ENCODE measurements at regions not wholly inside any gene's neighbourhood (a gene's known extent, or its start where the extent isn't known, plus 50 kb on each side); places are given as distances from the start of the nearest gene placed in this dataset.

DNA sequence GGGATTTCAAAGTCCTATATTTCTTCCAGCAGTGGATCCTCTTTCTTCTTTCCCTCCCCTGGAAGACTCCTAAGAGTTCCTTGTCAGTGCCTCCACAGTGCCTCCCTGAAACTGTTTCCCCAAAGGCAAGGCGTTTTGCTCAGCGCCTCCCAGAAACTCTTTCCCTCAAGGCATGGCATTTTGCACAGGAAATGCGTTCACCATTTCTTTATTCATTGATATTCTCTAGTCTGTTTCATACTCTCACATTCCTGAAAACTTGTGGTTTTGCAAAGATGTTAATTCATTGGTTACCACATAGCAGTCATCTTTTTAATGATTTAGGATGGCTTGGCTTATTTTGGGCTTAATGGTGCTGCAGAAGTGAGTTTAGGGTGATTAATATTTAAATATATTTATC, 177.3 kb upstream of the SLC10A2 start:
- DNase-seq (ENCODE audit: low spot score): no peak

DNA sequence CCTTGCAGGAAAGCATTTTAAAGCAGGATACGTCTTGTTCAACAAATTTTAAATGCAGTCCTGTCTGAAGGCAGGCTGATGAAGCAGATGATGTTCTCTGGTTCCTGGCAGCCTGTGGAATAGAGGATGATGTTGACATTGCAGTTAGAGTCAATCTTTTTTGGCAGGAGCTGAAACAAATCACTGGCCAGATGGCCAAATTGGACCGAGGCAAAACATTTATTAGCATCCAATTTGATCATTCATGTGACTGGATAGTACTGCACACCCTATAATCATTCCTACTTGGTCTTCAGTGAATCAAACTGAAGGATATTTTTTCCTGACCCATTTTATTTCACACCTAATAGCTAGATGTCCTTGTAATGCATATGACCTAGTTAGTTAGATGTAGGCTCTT, 172.2 kb upstream of the SLC10A2 start:
- no peak for DNase-seq (ENCODE audit: low spot score)

DNA sequence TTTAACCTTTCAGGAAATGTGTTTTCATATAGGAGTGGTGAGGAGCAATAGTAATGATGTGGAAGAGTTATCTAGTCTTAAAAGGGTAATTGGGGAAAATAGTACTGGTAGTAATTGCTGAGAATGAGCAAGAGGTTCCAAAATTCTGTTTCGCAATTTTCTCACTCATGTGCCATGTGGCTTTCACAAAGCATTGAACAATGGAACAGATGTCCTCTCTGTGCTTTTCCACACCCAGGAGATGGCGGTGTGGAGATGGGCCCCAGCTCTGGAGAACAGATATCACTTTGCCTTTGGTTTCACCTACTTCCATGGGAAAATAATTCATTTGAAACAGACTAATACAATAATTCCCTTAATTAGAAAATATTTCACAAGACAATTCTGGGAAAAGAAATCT, 170.0 kb upstream of the SLC10A2 start:
- no peak for DNase-seq (ENCODE audit: low spot score)

DNA sequence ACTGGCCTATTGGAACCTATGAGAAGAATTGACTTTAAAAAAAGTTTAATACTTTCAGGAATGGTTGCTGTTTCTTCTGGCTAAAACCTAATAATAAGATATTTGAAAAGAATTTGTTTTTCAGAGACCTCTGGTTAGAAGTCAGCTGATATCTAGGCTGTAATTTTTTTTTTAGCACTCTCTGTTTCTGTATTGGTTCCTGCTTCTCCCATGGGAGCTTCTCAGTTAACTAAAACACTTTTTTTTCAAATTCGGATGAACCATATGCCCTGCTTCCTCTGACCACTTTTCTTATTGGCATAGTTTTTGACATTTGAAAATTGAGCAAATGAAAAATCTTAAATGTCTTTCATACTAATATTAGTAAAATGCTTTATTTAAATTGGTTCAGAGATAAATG, 163.5 kb upstream of the SLC10A2 start:
- DNase-seq (ENCODE audit: low spot score): no peak

DNA sequence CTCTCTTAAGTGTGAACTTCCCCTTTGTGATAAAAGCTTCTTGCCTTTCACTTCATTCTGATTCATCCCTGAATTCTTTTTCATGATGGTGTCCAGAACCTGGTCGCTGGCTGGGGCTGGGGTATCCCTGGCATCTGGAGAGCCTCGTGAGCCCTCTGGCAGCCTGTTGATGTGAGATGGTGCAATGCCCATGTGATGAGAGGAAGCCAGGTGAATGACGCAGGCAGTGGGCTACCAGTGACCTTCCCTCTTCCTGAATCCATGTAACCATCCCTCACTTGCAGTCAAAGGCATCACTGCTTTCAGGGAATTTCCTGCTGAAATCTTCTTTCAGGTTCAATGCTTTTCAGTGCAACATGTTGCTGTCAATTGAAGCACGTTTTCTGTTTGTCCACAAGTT, 158.6 kb upstream of the SLC10A2 start:
- DNase-seq (ENCODE audit: low spot score): no peak

DNA sequence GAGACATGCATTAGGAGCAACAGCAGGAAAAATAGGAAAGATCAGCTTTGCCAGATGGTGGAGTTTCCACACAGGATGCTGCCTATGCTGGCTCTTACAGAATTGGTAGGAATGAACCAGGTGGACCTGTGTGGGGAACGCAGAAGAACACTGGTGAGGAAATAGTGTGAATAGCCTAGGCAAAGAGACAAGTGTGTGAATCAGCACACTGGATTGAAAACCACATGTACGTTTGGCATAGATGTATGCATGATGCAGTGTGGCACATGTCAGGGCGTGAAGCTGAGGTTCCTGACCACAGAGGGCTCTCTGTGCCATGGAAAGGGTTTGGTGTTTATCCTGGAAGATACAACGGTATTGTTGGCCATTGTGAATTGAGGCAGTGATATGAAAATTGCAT, 156.5 kb upstream of the SLC10A2 start:
- no peak for DNase-seq (ENCODE audit: low spot score)

DNA sequence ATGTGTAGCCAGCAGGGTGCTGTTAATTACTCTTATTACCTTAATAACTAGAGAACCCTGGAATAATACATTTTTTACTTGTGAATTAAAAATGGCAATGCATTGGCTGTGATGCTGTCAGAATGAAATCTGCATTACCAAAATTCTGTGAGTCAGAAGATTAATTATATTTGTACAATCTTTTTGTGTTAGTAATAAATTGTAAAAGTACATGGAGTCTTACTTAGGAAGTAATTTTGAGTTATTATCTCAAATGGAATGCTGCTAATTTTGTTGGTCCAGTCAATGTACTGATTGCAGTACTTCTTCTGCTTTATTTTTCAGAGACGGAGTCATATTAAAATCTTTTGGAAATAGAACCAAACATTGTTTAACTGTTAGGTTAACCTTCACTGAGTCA, 152.0 kb upstream of the SLC10A2 start:
- DNase-seq (ENCODE audit: low spot score): no peak

DNA sequence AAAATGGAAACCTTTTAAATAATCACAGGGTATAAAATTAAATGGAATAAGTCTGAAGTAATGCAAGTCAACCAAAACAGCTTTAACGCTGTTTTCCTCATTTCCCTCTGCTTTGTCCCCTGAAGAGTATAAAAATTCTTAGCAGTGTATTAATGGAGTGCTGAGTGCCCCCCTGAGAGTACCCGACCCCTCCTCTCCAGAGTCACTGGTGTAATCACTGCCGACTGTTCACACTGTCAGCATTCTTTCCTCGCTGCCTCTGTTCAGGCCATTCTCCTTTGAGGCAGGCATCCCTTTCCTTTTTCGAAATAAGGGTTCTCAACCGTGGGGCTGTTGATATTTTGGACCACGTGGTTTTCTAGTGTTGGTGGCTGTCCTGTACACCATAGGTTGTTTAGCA, 146.9 kb upstream of the SLC10A2 start:
- no peak for DNase-seq (ENCODE audit: low spot score)

DNA sequence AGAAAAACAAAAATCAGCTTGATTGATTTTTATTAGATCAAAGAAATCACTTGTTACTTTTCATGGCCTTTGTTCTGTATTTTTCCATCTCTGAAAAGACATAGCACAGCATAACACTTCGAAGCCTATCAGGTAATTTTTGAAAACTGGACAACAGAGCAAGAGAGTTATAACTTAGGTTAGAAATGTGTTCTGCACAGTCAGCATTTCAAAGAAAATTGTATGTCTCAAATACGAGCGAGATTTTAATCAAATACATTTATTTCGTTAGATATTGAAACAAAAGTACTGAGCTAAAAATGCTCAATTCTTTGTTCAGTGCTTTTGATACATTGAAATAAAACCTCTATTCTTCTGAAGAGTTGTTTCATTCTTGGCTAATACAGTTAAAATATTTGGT, 144.1 kb upstream of the SLC10A2 start:
- DNase-seq (ENCODE audit: low spot score): no peak

DNA sequence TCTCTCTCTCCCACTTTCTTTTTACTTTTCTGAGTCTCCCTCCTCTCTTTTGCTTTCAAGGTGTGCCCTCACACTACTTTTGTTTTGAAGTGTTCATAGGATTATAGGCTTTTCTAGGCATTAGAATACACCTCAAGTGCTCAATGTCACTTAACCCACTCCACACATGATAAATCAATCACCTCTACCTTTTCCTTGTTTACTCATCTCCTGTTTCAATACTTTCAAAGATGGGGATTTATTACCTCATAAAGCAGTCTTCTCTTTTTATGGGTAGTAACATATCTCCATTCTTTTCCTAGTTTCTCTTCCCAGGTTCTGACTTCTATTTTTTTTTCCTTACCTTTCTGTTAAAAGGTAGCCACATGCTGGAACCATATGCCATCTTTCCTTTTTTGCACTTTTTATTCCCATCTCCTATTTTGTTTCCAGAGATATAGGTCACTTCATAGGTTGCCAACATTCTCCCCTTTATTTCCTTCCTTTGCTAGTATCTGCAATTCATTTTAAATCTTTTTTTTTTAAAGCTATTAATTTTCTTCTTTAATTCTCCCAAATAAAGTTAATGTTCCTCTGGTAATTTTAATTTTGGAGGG, 137.6 kb upstream of the SLC10A2 start:
- DNase-seq (ENCODE audit: low spot score): no peak

DNA sequence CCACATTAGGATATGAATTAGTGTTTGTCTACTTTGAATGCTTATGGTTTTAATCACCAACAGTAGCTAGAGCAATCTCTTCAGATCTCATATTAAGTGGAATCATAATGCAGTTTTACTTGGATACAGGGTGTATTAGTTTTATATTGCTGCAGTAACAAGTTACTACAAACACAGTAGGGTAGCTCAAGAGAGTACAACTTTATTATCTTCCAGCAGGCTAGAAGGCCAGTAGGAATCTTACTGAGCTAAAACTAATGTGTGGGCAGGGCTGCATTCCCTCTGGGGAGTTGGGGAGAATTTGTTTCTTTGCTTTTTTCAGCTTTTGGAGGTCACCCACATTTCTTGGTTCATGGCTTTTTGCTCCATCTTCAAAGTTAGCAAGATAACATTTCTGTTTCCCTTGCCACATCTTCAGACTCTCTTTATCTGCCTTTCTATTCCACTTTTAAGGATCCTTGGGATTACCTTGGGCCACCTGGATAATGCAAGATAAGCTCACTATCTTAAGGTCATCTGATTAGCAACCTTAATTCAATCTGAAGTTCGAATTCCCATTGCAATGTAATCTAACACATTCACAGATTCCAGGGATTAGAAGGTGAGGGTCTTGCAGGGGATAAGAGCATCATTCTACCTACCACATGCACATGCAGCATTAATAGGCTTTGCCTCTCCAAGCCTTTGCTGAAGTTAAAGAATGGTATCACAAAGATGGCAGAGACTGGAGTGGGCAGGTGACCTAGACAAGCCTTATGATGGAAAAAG, 134.1 kb upstream of the SLC10A2 start:
- DNase-seq (ENCODE audit: low spot score): no peak

DNA sequence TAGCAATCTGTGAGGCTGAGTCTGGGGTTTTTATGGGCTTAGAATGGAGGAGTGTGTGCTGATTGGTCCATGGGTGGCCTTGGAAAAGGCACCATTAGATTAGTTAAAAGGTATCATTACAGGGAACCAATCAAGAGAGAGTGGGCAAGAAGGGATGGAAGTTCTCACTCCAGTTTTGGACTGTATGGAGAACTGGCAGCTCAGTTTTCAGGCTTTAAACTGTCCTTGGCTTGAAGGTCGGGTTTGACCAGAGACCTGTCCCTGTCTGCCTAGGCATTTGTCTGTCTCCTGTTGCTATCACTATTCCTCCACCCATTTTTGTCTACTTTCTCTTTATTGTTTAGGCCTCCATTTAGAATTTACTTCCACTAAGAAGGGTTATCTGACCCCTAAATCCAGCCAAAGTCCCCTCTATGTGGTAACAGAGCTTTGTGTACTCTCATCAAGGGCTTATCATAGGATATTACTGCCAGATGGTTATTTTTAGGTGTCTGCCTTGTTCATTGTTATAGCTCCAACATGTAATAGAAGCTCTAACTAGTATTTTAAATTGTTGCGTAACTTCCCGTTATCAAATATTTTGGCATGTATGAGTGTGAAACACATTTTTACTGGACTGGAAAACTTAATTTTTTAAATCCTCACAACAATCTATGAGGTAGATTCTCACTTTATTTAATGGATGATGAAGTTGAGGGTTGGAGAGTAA, 133.3 kb upstream of the SLC10A2 start:
- DNase-seq (ENCODE audit: low spot score): no peak

DNA sequence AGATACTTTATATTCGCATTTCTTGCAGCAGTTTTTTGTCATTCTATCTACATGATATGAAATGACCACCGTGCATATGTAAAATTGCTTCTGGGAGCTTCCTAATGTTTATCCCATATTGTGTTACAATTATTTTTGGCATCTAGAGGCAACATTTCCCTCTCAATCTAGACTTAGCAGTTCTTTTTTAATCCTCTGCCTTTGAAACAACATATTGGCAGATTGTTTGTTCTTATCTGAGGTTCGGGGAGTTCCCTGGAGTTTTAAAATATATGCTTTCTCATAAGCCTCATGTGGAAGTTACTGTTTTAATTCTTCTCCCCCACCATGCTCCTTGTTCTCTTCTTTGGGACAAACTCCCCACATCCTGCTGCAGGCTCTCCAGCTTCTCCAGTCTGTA, 130.1 kb upstream of the SLC10A2 start:
- no peak for DNase-seq (ENCODE audit: low spot score)

DNA sequence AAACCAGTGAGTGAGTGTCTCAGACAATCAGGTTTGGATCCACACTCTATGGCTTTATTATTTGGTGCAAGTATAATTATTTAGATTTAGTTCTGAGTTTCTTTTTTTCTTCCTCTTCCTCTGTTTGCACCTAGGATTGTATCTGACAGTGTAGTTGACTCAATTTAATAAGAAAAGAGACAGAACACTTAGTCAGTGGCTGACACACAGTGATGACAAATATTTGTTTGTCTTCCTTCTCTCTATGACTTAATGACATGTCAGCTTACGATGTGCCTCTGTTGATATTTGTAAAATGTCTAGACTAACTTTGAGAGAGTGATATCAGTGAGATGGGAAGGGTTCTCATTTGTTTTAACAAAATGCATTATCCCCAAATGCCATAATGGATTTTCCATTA, 129.5 kb upstream of the SLC10A2 start:
- DNase-seq (ENCODE audit: low spot score): no peak

DNA sequence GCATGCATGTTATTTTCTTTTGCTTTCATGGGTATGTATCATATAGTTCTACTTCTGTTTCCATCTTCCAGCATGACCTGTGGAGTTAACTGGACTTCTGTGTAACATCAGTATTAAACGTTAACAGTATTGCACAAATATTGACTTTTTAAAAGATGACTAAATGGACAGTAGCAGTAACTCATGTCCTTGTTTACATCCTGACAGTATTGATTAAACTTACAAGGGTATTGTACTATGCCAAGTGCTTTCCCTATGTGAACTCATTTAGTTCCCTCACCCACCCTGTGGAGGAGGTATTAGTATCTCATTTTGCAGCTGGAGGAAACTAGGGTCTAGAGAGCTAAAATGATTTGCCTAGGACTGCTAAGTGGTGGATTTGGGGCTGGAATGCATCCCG, 128.7 kb upstream of the SLC10A2 start:
- no peak for DNase-seq (ENCODE audit: low spot score)

DNA sequence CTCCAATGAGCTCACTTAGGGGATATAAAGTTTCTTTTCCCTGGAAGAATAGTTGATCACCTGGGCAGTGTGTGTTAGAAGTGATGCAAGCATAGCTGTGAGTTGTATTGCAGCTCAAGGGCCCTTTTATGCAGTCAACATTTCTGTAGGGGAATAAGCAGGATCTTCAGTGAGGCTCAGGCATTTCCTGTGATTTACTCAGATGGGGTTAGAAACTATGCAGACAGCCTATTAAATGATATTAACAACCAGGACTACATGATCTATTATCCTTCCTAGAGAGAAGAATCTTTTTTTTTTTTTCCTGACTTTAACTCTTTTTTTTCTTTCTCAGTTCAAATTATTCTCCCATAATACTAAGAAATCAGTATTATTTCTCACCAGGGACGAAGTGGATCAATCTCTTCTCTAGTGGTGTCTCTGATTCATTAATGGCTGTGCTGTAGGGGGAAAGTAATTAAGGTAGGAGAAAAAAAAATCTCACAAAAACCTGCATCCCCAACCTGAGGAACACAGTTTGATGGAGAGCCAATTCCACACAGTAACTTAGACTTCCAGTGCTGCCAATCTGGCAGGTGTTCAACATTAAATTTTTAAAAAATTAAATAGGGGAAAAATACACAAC, 126.4 kb upstream of the SLC10A2 start:
- peak; percentile 57 for DNase-seq (ENCODE audit: low spot score)

DNA sequence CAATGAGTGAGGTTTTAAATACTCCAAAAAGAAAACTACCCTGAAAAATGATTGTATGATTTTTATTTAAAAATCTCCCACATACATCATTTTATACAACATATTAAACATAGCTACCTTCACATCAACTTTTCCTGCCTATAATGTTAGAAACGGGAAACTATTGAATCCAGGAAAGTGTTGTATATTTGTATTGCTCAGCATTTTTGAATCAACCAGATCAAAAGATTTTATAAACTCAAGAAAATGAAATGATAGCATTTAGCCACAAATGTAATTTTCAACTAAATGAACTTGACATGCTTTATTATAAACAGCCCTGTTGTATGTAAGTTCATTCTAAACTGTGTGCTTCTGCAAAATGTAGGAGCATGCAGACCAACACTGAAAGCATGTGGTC, 124.6 kb upstream of the SLC10A2 start:
- DNase-seq (ENCODE audit: low spot score): no peak

DNA sequence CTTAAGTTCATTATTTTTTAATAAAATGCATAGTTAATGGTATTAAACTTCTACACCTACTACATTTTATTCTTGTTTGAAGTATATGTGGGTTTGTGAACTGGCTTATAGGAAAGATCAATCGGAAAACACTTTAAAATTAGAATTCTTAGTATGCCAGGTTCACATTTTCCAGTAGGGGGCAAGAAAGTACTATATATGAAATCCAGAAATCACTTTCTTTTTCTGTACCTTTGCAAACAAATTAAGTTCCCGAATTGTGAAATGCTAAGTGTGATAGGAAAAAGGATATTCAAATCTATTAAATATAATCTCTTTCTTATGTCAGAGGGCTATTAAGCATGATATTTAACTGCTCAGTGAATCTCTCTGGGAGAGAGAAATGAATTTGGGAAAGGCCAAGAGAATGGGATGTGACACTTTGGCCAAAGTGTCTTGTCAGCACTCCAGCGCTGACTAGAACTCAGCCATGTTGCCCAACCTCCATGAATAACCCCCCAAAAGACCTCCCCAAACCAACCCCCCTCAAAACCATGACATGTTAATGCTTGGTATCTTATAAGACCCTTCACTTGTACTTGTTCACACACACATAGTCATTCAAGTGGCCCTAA, 122.6 kb upstream of the SLC10A2 start:
- DNase-seq (ENCODE audit: low spot score): peak; percentile 72

DNA sequence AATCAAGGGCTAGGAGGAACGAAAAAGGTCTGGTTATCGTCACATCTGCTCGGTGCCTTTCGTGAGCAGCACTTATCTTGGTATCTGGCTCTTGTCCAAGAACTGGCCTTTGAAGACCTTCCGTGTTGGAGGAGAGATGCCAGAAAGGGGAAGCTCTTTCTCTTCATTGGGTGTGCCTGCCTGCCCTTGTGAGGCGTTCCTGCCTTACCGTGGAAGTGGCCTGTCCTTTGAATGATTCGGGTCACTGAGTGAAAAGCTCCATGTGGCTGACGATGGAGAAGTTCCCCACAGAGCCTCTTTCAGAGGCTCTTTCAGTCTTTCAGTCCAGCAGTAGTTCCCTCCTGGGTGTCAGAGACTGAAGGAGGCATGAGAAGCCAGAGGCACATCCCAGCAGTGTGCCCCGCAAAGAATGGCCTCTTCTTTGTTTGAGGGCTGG, 121.5 kb upstream of the SLC10A2 start:
- peak; percentile 72 for DNase-seq (ENCODE audit: low spot score)

DNA sequence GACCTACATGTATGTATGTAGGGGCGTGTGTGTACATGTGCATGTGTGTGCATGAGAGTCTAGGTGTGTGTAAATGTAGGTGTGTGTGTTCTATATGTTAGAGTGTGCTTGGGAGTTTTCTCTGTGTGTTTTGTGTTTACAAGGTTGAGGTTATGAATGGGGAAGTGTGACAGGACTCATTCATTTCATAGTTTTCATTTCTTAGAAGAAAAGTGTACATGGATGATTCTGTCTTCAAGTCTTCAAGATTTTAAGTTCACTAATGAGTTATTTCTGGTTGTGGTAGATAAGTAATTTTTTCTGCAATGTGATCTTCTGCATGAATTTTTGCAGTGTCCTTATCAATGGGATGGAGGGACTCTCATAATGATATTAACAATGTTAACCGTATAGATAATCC, 118.2 kb upstream of the SLC10A2 start:
- DNase-seq (ENCODE audit: low spot score): no peak

DNA sequence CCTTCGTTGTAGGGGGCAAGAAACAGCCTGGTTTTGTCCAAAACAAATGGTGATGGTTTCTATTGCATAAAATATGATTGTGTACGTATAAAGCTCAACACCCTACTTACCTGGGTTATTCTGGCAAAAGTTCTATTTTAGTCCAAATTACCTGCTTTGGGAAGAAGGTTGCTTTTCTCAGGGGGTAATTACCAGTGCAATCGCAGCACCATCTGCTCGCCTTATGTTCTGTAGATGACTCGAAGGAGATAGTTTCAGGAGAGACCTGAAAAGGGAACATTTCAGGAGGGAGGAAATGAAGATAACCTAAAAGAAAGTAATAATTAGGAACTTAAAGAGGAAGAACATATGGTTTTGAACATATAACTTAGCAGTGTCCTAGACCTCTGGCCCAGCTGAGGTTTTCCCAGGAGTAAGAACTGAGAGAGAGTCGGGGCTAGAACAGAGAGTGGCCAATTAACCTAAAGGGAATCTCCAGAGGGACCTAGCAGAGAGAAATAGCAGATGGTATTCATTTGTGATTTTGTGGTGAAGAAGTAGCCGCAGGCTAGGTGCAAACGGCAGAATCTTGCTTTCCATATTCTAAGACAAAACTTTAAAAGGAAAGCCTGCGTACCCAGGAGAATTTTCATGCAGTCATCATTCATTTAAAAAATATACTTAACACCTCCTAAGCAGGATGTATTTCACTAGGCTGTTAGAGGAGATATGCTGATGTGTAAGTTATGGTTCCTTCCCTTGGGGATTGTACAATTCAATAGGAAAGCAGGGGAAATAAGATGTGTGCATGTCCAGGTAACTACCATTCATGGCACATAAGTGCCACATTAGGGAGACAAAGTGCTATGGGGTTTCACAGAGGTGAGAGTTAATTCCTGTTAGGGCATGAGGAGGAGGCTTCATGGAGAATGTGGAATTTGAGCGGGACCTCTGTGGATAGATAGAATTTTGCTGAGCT, 113.0 kb upstream of the SLC10A2 start:
- no peak for DNase-seq (ENCODE audit: low spot score)
